ENCODE measurements at regions not wholly inside any gene's neighbourhood (a gene's known extent, or its start where the extent isn't known, plus 50 kb on each side); places are given as distances from the start of the nearest gene placed in this dataset.

DNA sequence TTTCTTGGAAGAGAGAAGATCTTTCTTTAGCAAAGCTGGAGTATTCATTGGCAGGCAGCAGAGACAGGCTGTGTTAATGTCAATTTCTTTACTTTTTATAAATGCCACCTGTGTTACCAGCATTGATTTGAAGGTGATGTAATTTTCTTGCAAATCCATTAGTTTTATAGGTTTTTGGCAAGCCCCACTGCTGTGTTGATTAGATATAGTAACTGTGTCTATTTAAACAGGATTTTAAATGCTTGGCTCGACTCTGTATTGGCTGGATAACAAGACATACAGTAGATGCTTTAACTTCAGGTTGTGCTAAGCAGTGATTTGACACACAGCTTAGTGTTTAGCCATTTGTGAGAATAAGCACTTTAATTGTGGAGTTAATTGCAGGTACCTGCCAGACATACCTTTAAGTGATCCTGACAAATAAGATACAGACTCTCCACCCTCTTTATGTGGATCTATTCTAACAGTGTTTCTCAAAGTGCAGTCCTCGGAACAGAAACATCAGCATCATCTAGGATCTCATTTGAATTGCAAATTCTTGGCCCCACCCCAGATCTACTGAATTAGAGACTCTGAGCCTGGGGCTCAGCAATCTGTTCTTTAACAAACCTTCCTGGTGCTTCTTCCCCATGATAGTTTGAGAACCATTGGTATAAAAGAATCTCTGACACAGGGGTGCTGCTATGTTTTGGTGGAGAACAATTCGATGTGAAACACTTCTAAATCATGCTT lies 397.5 kb downstream of the HDGFL1 start:
- no peak overlapping the region for H3K9ac ChIP-seq (ENCODE audit: insufficient read depth in 1 of 2, low read length in 2 of 2)
- no peaks in the 10 kb centered on the region for H3K27me3 ChIP-seq (ENCODE audit: control insufficient read depth in 3 of 3, insufficient read depth in 3 of 3, low read length in 2 of 3)
- ATAC-seq (ENCODE audit: insufficient read depth, low FRiP score) (no peak), DNase-seq (no peak)
- no peaks in the 10 kb centered on the region for H3K36me3 ChIP-seq (ENCODE audit: control insufficient read depth in 4 of 4, insufficient read depth in 4 of 4, low read length in 4 of 4)
- TF ChIP-seq, protein P1, sequence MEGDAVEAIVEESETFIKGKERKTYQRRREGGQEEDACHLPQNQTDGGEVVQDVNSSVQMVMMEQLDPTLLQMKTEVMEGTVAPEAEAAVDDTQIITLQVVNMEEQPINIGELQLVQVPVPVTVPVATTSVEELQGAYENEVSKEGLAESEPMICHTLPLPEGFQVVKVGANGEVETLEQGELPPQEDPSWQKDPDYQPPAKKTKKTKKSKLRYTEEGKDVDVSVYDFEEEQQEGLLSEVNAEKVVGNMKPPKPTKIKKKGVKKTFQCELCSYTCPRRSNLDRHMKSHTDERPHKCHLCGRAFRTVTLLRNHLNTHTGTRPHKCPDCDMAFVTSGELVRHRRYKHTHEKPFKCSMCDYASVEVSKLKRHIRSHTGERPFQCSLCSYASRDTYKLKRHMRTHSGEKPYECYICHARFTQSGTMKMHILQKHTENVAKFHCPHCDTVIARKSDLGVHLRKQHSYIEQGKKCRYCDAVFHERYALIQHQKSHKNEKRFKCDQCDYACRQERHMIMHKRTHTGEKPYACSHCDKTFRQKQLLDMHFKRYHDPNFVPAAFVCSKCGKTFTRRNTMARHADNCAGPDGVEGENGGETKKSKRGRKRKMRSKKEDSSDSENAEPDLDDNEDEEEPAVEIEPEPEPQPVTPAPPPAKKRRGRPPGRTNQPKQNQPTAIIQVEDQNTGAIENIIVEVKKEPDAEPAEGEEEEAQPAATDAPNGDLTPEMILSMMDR (IDR thresholded peaks at IDR 0.05; ENCODE audit: control extremely low read depth, extremely low read depth): no peak
- H3K27ac ChIP-seq (ENCODE audit: low read depth in 1 of 2, low read length in 1 of 2): no peak overlapping the region
- whole genome bisulfite sequencing, 2 donors: 69 to 78% methylated on average over 3 of the region's 3 CpGs
- H3K9me3 ChIP-seq (ENCODE audit: control insufficient read depth in 4 of 4, insufficient read depth in 3 of 4, low read length in 3 of 4): no peaks in the 10 kb centered on the region
- no peak overlapping the region for H3K4me3 ChIP-seq
- H3K4me1 ChIP-seq (ENCODE audit: control insufficient read depth in 5 of 5, insufficient read depth in 5 of 5, low read length in 5 of 5): peaks cover 0 to 3% (median 0%) of the 10 kb centered on the region in 5 donors

DNA sequence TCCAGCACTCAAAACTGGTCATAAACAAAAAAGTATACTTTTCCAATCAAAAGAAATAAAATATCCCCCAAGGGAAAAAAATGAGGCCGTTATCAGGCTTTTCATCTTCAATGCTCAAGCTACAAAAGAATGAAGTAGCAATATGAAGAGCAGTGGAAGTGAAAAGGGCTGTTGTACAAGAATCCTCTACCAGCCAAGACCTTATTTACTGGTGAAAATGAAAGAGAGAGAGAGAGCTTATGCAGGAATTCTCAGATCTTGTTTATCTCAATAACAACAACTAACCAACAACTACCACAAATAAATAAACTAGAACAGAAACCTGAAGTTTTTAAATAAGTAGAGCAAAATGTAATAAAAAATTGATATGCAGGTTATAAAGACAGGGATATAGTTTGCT lies 400.6 kb downstream of the HDGFL1 start:
- TF ChIP-seq, protein P1 (IDR thresholded peaks at IDR 0.05; ENCODE audit: control extremely low read depth, extremely low read depth): no peak
- 88 to 93% methylated on average over 1 of the region's 1 CpG for WGBS, 2 donors
- ATAC-seq (ENCODE audit: insufficient read depth, low FRiP score) (no peak), DNase-seq (no peak)
- Histone ChIP-seq H3K9me3 (ENCODE audit: control insufficient read depth in 4 of 4, insufficient read depth in 3 of 4, low read length in 3 of 4) (no peaks in the 10 kb centered on the region), H3K4me1 (ENCODE audit: control insufficient read depth in 5 of 5, insufficient read depth in 5 of 5, low read length in 5 of 5) (peaks cover 0 to 3% (median 0%) of the 10 kb centered on the region in 5 donors), H3K27me3 (ENCODE audit: control insufficient read depth in 3 of 3, insufficient read depth in 3 of 3, low read length in 2 of 3) (no peaks in the 10 kb centered on the region), H3K4me3 (no peak overlapping the region), H3K36me3 (ENCODE audit: control insufficient read depth in 4 of 4, insufficient read depth in 4 of 4, low read length in 4 of 4) (no peaks in the 10 kb centered on the region), H3K27ac (ENCODE audit: low read depth in 1 of 2, low read length in 1 of 2) (no peak overlapping the region), H3K9ac (ENCODE audit: insufficient read depth in 1 of 2, low read length in 2 of 2) (no peak overlapping the region)

- Histone ChIP-seq H3K36me3 (ENCODE audit: control insufficient read depth in 4 of 4, insufficient read depth in 4 of 4, low read length in 4 of 4) (no peaks in the 10 kb centered on the region), H3K4me1 (ENCODE audit: control insufficient read depth in 5 of 5, insufficient read depth in 5 of 5, low read length in 5 of 5) (no peaks in the 10 kb centered on the region), H3K9me3 (ENCODE audit: control insufficient read depth in 4 of 4, insufficient read depth in 3 of 4, low read length in 3 of 4) (no peaks in the 10 kb centered on the region), H3K4me3 (no peak overlapping the region), H3K9ac (ENCODE audit: insufficient read depth in 1 of 2, low read length in 2 of 2) (no peak overlapping the region), H3K27me3 (ENCODE audit: control insufficient read depth in 3 of 3, insufficient read depth in 3 of 3, low read length in 2 of 3) (no peaks in the 10 kb centered on the region), H3K27ac (ENCODE audit: low read depth in 1 of 2, low read length in 1 of 2) (no peak overlapping the region)
- ATAC-seq (ENCODE audit: insufficient read depth, low FRiP score) (no peak), DNase-seq (no peak)
- TF ChIP-seq, protein P1 (IDR thresholded peaks at IDR 0.05; ENCODE audit: control extremely low read depth, extremely low read depth): no peak
- 93 to 100% methylated on average over 3 of the region's 3 CpGs for WGBS, 2 donors
Measured at GRCh38 chr6:22972771-22973170, 403.4 kb downstream of the HDGFL1 start.

DNA sequence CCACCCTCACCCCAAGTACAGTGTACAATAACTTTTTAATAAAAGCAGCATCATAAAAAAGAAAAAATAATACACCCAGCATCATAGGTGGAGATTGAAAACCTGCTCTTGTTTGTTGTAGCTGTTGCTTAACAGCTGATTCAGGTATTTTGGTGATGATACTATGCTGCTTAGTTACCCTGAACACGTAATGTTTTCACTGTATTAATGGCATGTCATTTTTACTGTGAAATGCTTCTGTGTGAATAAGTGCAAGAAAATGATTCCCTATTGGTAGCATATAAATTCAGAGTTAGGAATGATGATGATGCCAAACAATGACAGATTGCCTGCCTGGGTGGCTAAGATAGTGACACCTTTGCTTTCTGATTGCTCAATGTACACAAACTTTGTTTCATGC lies 405.7 kb downstream of the HDGFL1 start:
- H3K27me3 ChIP-seq (ENCODE audit: control insufficient read depth in 3 of 3, insufficient read depth in 3 of 3, low read length in 2 of 3): no peaks in the 10 kb centered on the region
- DNase-seq (no peak), ATAC-seq (ENCODE audit: insufficient read depth, low FRiP score) (no peak)
- H3K9ac ChIP-seq (ENCODE audit: insufficient read depth in 1 of 2, low read length in 2 of 2): no peak overlapping the region
- TF ChIP-seq, protein P1 (IDR thresholded peaks at IDR 0.05; ENCODE audit: control extremely low read depth, extremely low read depth): no peak
- H3K9me3 ChIP-seq (ENCODE audit: control insufficient read depth in 4 of 4, insufficient read depth in 3 of 4, low read length in 3 of 4): no peaks in the 10 kb centered on the region
- H3K4me1 ChIP-seq (ENCODE audit: control insufficient read depth in 5 of 5, insufficient read depth in 5 of 5, low read length in 5 of 5): no peaks in the 10 kb centered on the region
- WGBS, 2 donors: 45 to 59% methylated on average over 1 of the region's 1 CpG
- H3K36me3 ChIP-seq (ENCODE audit: control insufficient read depth in 4 of 4, insufficient read depth in 4 of 4, low read length in 4 of 4): no peaks in the 10 kb centered on the region
- H3K27ac ChIP-seq (ENCODE audit: low read depth in 1 of 2, low read length in 1 of 2): no peak overlapping the region
- H3K4me3 ChIP-seq: no peak overlapping the region

Data from lung (tissue), 11 donors.